GM19240 (cell line): ENCODE measurements at regions not wholly inside any gene's neighbourhood (a gene's known extent, or its start where the extent isn't known, plus 50 kb on each side); places are given as distances from the start of the nearest gene placed in this dataset.
"Not testable (repeated sequence)": the region's sequence is repeated elsewhere in the genome, so short reads cannot be mapped to it uniquely, and the experiment has no call there.

Experiments
- DNase-seq: peaks from one replicate; pipeline ENCODE4 v3.0.0; 2011; ENCODE audit warnings: low spot score; ENCODE audit not compliant: insufficient read length

- no peak for DNase-seq
Observed at GRCh38 chr18:40197711-40198110, 1757.3 kb upstream of the PIK3C3 start.

GRCh38 chr18:40186677-40187076, 1768.4 kb upstream of the PIK3C3 start:
- no peak for DNase-seq

GRCh38 chr18:40179729-40180461, 1775.1 kb upstream of the PIK3C3 start:
- DNase-seq = no peak

GRCh38 chr18:40168026-40168425, 1787.0 kb upstream of the PIK3C3 start:
- DNase-seq = no peak

GRCh38 chr18:40163254-40163653, 1791.8 kb upstream of the PIK3C3 start:
- DNase-seq = no peak

GRCh38 chr18:40160361-40160760, 1794.7 kb upstream of the PIK3C3 start:
- no peak for DNase-seq

GRCh38 chr18:40159141-40160017, 1795.7 kb upstream of the PIK3C3 start:
- no peak for DNase-seq

GRCh38 chr18:40157120-40157519, 1797.9 kb upstream of the PIK3C3 start:
- DNase-seq = no peak

- no peak for DNase-seq
Observed at GRCh38 chr18:40152859-40153258, 1802.2 kb upstream of the PIK3C3 start.

GRCh38 chr18:40148960-40149359, 1806.1 kb upstream of the PIK3C3 start:
- no peak for DNase-seq

- DNase-seq = no peak
Observed at GRCh38 chr18:40133253-40133652, 1821.8 kb upstream of the PIK3C3 start.

- DNase-seq = not testable (repeated sequence)
Observed at GRCh38 chr18:40132438-40132837, 1822.6 kb upstream of the PIK3C3 start.

- DNase-seq = no peak
Observed at GRCh38 chr18:40124107-40124506, 1830.9 kb upstream of the PIK3C3 start.

GRCh38 chr18:40120796-40121391, 1834.1 kb upstream of the PIK3C3 start:
- DNase-seq = no peak

GRCh38 chr18:40120356-40120755, 1834.7 kb upstream of the PIK3C3 start:
- no peak for DNase-seq

GRCh38 chr18:40119581-40119980, 1835.5 kb upstream of the PIK3C3 start:
- not testable (repeated sequence) for DNase-seq

GRCh38 chr18:40110455-40110854, 1844.6 kb upstream of the PIK3C3 start:
- DNase-seq = no peak

GRCh38 chr18:40109252-40110049, 1845.6 kb upstream of the PIK3C3 start:
- DNase-seq = no peak

- DNase-seq = no peak
Observed at GRCh38 chr18:40108596-40108995, 1846.4 kb upstream of the PIK3C3 start.

GRCh38 chr18:40102903-40103302, 1852.1 kb upstream of the PIK3C3 start:
- DNase-seq = no peak

GRCh38 chr18:40099641-40100040, 1855.4 kb upstream of the PIK3C3 start:
- no peak for DNase-seq
